ENCODE measurements at regions not wholly inside any gene's neighbourhood (a gene's known extent, or its start where the extent isn't known, plus 50 kb on each side); places are given as distances from the start of the nearest gene placed in this dataset.

GRCh38 chr6:16972535-16972934 lies 129.3 kb upstream of the STMND1 start:
- no peak for DNase-seq
- no peak overlapping the region for H3K4me3 ChIP-seq
- no peak overlapping the region for H3K27ac ChIP-seq
- no peaks in the 10 kb centered on the region for H3K4me1 ChIP-seq
- H3K27me3 ChIP-seq, result no peaks in the 10 kb centered on the region
- no peaks in the 10 kb centered on the region for H3K9me3 ChIP-seq
- 85 to 86% methylated on average over 2 of the region's 2 CpGs for WGBS, 2 donors
- TF ChIP-seq, protein P1, sequence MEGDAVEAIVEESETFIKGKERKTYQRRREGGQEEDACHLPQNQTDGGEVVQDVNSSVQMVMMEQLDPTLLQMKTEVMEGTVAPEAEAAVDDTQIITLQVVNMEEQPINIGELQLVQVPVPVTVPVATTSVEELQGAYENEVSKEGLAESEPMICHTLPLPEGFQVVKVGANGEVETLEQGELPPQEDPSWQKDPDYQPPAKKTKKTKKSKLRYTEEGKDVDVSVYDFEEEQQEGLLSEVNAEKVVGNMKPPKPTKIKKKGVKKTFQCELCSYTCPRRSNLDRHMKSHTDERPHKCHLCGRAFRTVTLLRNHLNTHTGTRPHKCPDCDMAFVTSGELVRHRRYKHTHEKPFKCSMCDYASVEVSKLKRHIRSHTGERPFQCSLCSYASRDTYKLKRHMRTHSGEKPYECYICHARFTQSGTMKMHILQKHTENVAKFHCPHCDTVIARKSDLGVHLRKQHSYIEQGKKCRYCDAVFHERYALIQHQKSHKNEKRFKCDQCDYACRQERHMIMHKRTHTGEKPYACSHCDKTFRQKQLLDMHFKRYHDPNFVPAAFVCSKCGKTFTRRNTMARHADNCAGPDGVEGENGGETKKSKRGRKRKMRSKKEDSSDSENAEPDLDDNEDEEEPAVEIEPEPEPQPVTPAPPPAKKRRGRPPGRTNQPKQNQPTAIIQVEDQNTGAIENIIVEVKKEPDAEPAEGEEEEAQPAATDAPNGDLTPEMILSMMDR (IDR thresholded peaks at IDR 0.05), result no peak
- TF ChIP-seq POLR2A (IDR thresholded peaks at IDR 0.05), result no peak
- intact Hi-C loops (cut with DNase I; ENCODE audit: low total_unique reads), result no loop called here
- no peaks in the 10 kb centered on the region for H3K36me3 ChIP-seq (ENCODE audit: low read depth, missing control alignments)

GRCh38 chr6:16969699-16970655 lies 131.9 kb upstream of the STMND1 start:
- TF ChIP-seq, protein P1 (IDR thresholded peaks at IDR 0.05), result no peak
- no peak for TF ChIP-seq POLR2A (IDR thresholded peaks at IDR 0.05)
- 43 to 46% methylated on average over 4 of the region's 4 CpGs for WGBS, 2 donors
- DNase-seq, result no peak
- Histone ChIP-seq H3K27ac (no peak overlapping the region), H3K27me3 (no peaks in the 10 kb centered on the region), H3K36me3 (ENCODE audit: low read depth, missing control alignments) (no peaks in the 10 kb centered on the region), H3K4me1 (peaks cover 2% of the 10 kb centered on the region), H3K9me3 (no peaks in the 10 kb centered on the region), H3K4me3 (no peak overlapping the region)
- intact Hi-C loops (cut with DNase I; ENCODE audit: low total_unique reads), result no loop called here

DNA sequence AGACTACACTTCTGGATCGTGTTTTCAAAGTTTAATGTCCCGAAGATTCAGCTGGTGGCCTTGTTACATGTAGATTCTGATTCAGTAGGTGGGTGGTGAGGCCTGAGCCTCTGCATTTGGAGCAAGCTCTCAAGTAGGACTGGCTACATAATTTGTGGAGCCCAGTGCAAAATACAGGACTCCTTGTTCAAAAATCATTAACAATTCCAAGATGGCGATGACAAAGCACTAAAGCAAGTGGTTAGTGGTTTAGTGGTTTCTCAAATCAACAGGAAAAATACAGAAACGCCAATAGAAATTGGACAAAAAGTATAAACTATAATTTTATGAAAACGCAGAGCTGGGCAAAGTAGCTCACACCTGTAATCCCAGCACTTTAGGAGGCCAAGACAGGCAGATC lies 133.7 kb upstream of the STMND1 start:
- Histone ChIP-seq H3K9me3 (no peaks in the 10 kb centered on the region), H3K4me1 (peaks cover 8% of the 10 kb centered on the region), H3K4me3 (no peak overlapping the region), H3K27ac (no peak overlapping the region), H3K27me3 (no peaks in the 10 kb centered on the region), H3K36me3 (ENCODE audit: low read depth, missing control alignments) (no peaks in the 10 kb centered on the region)
- WGBS, 2 donors, result 89 to 92% methylated on average over 5 of the region's 5 CpGs
- TF ChIP-seq POLR2A (IDR thresholded peaks at IDR 0.05), result no peak
- TF ChIP-seq, protein P1 (IDR thresholded peaks at IDR 0.05), result no peak
- intact Hi-C loops (cut with DNase I; ENCODE audit: low total_unique reads), result no loop called here
- DNase-seq, result no peak

DNA sequence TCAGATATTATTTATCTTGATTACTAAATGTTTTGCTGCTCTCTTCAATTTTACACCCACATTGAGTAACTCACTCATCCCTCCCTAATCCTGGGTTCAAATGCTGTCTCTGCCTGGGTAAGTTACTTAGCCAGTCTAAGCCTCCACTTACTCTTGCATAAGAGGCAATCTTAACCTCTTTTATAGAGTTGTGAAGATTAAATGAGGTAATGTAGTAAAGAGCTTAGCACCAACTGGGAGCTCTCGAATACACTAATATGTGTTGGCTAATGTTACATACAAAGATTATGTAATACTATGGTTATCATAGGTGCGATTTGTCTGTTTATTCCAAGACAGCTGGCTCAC lies 134.4 kb upstream of the STMND1 start:
- Histone ChIP-seq H3K27ac (no peak overlapping the region), H3K27me3 (no peaks in the 10 kb centered on the region), H3K4me1 (peaks cover 8% of the 10 kb centered on the region), H3K9me3 (no peaks in the 10 kb centered on the region), H3K4me3 (no peak overlapping the region), H3K36me3 (ENCODE audit: low read depth, missing control alignments) (no peaks in the 10 kb centered on the region)
- no peak for TF ChIP-seq POLR2A (IDR thresholded peaks at IDR 0.05)
- TF ChIP-seq, protein P1 (IDR thresholded peaks at IDR 0.05), result no peak
- intact Hi-C loops (cut with DNase I; ENCODE audit: low total_unique reads), result no loop called here
- DNase-seq, result no peak
- 93 to 96% methylated on average over 2 of the region's 2 CpGs for WGBS, 2 donors

Data from testis (tissue), 2 donors.